Endothelial cell of umbilical vein (primary cell): ENCODE measurements at regions not wholly inside any gene's neighbourhood (a gene's known extent, or its start where the extent isn't known, plus 50 kb on each side); places are given as distances from the start of the nearest gene placed in this dataset.

Experiments used
- BruUV-seq: library from RNA; stranded (reverse); fragments of 400-500 nt; replicated peaks from 2 replicates; lab custom pipeline; 2021; lab: Mats Ljungman, UMichigan
- CTCF ChIA-PET: fragments of 300-600, 350-600 bp; sonication (Branson Sonifier 250); formaldehyde crosslinking; loops from one replicate; lab custom pipeline; 2021; ENCODE audit warnings: antibody characterized with exemption, inconsistent platforms; lab: Charles Lee
- POLR2A ChIA-PET: fragments of 300-600, 350-600 bp; sonication (Branson Sonifier 250); formaldehyde crosslinking; loops from one replicate; lab custom pipeline; 2021; ENCODE audit warnings: antibody characterized with exemption, inconsistent platforms; lab: Charles Lee
- DNase-seq: peaks from one replicate; pipeline ENCODE4 v3.0.0-alpha.2; 2011; ENCODE audit warnings: low read depth, low spot score
- FAIRE-seq: peaks from 2 replicates; lab custom pipeline; 2011; peaks lifted over from hg19 to GRCh38; lab: Jason Lieb, UNC
- H2AFZ ChIP-seq: 2 replicates; pipeline ENCODE4 v1.6.0; 2012; ENCODE audit warnings: low read depth, low read length, control low read depth, inconsistent platforms
- H3K27ac ChIP-seq: 2 replicates; pipeline ENCODE4 v1.5.1; 2011; ENCODE audit warnings: low read depth, mild to moderate bottlenecking, control low read depth, low read length, moderate library complexity; ENCODE audit not compliant: insufficient read depth
- H3K27me3 ChIP-seq, 2 experiments: 2 replicates each; pipeline versions ENCODE4 v1.6.0 to v1.6.1; 2011; ENCODE audit warnings: low read length in 2 of 2, mixed read lengths in 1 of 2; ENCODE audit not compliant: control insufficient read depth in 2 of 2, insufficient read depth in 2 of 2
- H3K36me3 ChIP-seq, 2 experiments: 2 replicates in 1 of 2; 3 replicates in 1 of 2; pipeline ENCODE4 v1.5.1; 2011; ENCODE audit warnings: low read length in 2 of 2, mild to moderate bottlenecking in 1 of 2, moderate library complexity in 1 of 2; ENCODE audit not compliant: control insufficient read depth in 2 of 2, insufficient read depth in 2 of 2; ENCODE audit errors: extremely low read depth in 1 of 2
- H3K4me1 ChIP-seq: 3 replicates; pipeline ENCODE4 v1.5.1; 2011; ENCODE audit warnings: mild to moderate bottlenecking, low read length; ENCODE audit not compliant: control insufficient read depth, insufficient read depth; ENCODE audit errors: extremely low read depth
- H3K4me2 ChIP-seq: 2 replicates; pipeline ENCODE4 v1.6.1; 2011; ENCODE audit warnings: low read length, control low read depth, mixed read lengths; ENCODE audit not compliant: insufficient read depth
- H3K4me3 ChIP-seq, 3 experiments: fragments of 200-600 bp in 1 of 3; sonication (generic), shearing (Covaris generic) in 1 of 3; replicated peaks in 1 of 3; 2 replicates each; pipeline ENCODE4 v1.5.1; 2011 to 2016; ENCODE audit warnings: control low read depth in 3 of 3, low read length in 3 of 3, mild to moderate bottlenecking in 2 of 3, inconsistent platforms in 1 of 3, low read depth in 1 of 3, moderate library complexity in 1 of 3; ENCODE audit not compliant: insufficient read depth in 1 of 3
- H3K79me2 ChIP-seq: 2 replicates; pipeline ENCODE4 v1.6.0; 2012; ENCODE audit warnings: low read length, inconsistent platforms; ENCODE audit not compliant: control insufficient read depth, insufficient read depth
- H3K9ac ChIP-seq: replicated peaks from 2 replicates; pipeline ENCODE3; 2011; ENCODE audit warnings: low read length, control low read depth; ENCODE audit not compliant: insufficient read depth; ENCODE audit errors: extremely low read depth
- H3K9me1 ChIP-seq: replicated peaks from 3 replicates; pipeline ENCODE4 v1.6.0; 2011; ENCODE audit warnings: mild to moderate bottlenecking, low read length; ENCODE audit not compliant: control insufficient read depth, insufficient read depth; ENCODE audit errors: extremely low read depth
- H3K9me3 ChIP-seq: replicated peaks from 2 replicates; pipeline ENCODE4 v1.5.1; 2012; ENCODE audit warnings: low read length, inconsistent platforms; ENCODE audit not compliant: control insufficient read depth, insufficient read depth
- H4K20me1 ChIP-seq: replicated peaks from 2 replicates; pipeline ENCODE3; 2011; ENCODE audit warnings: mild to moderate bottlenecking, low read length; ENCODE audit not compliant: control insufficient read depth, insufficient read depth; ENCODE audit errors: extremely low read depth
- CTCF ChIP-seq, 2 donors: IDR thresholded peaks; 1 replicate in 1 of 2; 2 replicates in 1 of 2; pipeline ENCODE4 v1.5.1; 2011; ENCODE audit warnings: low read length in 2 of 2, mild to moderate bottlenecking in 2 of 2, moderate library complexity in 2 of 2, control low read depth in 1 of 2, inconsistent platforms in 1 of 2, low read depth in 1 of 2; ENCODE audit not compliant: insufficient read depth in 1 of 2; ENCODE audit errors: extremely low read depth in 1 of 2
- EZH2 ChIP-seq: IDR thresholded peaks from 2 replicates; pipeline ENCODE4 v1.6.1; 2012; ENCODE audit warnings: borderline replicate concordance, low read depth, mild to moderate bottlenecking, moderate library complexity, low read length, inconsistent platforms; ENCODE audit not compliant: severe bottlenecking
- FOS ChIP-seq: IDR thresholded peaks from 2 replicates; pipeline ENCODE4 v1.6.1; 2011; ENCODE audit warnings: mild to moderate bottlenecking, low read length, moderate library complexity, borderline replicate concordance; ENCODE audit not compliant: insufficient read depth
- GATA2 ChIP-seq: IDR thresholded peaks from 2 replicates; pipeline ENCODE4 v1.7.0; 2011; ENCODE audit warnings: low read depth, mild to moderate bottlenecking, moderate library complexity, mixed read lengths, low read length; ENCODE audit not compliant: insufficient read length, insufficient read depth
- JUN ChIP-seq: IDR thresholded peaks from 2 replicates; pipeline ENCODE4 v1.6.1; 2011; ENCODE audit warnings: borderline replicate concordance, low read depth; ENCODE audit not compliant: insufficient read length, insufficient read depth
- MAX ChIP-seq: IDR thresholded peaks from 2 replicates; pipeline ENCODE4 v1.6.1; 2011; ENCODE audit not compliant: insufficient read depth, insufficient read length
- MYC ChIP-seq: IDR thresholded peaks from one replicate; pipeline ENCODE4 v1.6.1; 2011; ENCODE audit warnings: mild to moderate bottlenecking, low read depth, low read length
- POLR2A ChIP-seq: IDR thresholded peaks from 2 replicates; pipeline ENCODE4 v1.6.1; 2012; ENCODE audit warnings: low read depth, mild to moderate bottlenecking, control low read depth, low read length
- POLR2AphosphoS5 ChIP-seq: IDR thresholded peaks from 2 replicates; pipeline ENCODE4 v1.6.1; 2012; ENCODE audit warnings: low read depth, mild to moderate bottlenecking, control low read depth, low read length, moderate library complexity; ENCODE audit not compliant: insufficient read depth
- dilution Hi-C: fragments of 300-500 bp; cut with MboI; formaldehyde crosslinking; loops from one replicate; pipeline ENCODE4 v1.15.0; 2019; ENCODE audit warnings: low sequenced_read_pairs; ENCODE audit not compliant: extremely low pct_ligation_motif_present
- intact Hi-C: fragments of 100-400 bp; cut with micrococcal nuclease; formaldehyde crosslinking; loops from one replicate; pipeline ENCODE4 v1.10.0; 2022

GRCh38 chrX:137164329-137164728, 130.5 kb upstream of the GPR101 start:
- dilution Hi-C loops, result no loop called here
- Histone ChIP-seq H4K20me1 (no peaks in the 10 kb centered on the region), H3K79me2 (no peaks in the 10 kb centered on the region), H3K36me3 (no peaks in the 10 kb centered on the region), H2AFZ (no peak overlapping the region), H3K9ac (no peak overlapping the region), H3K4me3 (no peak overlapping the region), H3K27ac (no peak overlapping the region), H3K4me2 (no peak overlapping the region), H3K27me3 (no peaks in the 10 kb centered on the region), H3K9me1 (no peaks in the 10 kb centered on the region), H3K9me3 (no peaks in the 10 kb centered on the region), H3K4me1 (no peaks in the 10 kb centered on the region)
- POLR2A ChIA-PET, result no interaction called here
- DNase-seq (no peak), FAIRE-seq (no peak)
- intact Hi-C loops, result no loop called here
- BruUV-seq, result no TSS peak
- CTCF ChIA-PET, result no interaction called here
- TF ChIP-seq POLR2A (no peak), GATA2 (no peak), MYC (no peak), POLR2AphosphoS5 (no peak), FOS (no peak), MAX (no peak), CTCF (IDR thresholded peaks at IDR 0.05; ENCODE audit: extremely low read depth in 1 of 2, insufficient read depth in 1 of 2, low read depth in 1 of 2, low read length in 2 of 2) (no peak), JUN (no peak), EZH2 (no peak)
